CD4-positive, alpha-beta memory T cell (primary cell): ENCODE measurements at regions not wholly inside any gene's neighbourhood (a gene's known extent, or its start where the extent isn't known, plus 50 kb on each side); places are given as distances from the start of the nearest gene placed in this dataset.

Experiments used
- CTCF ChIA-PET: fragments of 350-600 bp; sonication (Branson Sonifier 250); formaldehyde crosslinking; loops from one replicate; lab custom pipeline; 2021; ENCODE audit warnings: inconsistent platforms; ENCODE audit not compliant: partially characterized antibody; lab: Charles Lee
- POLR2A ChIA-PET: fragments of 350-600 bp; sonication (Branson Sonifier 250); formaldehyde crosslinking; loops from one replicate; lab custom pipeline; 2021; ENCODE audit not compliant: partially characterized antibody; lab: Charles Lee
- DNase-seq, 5 donors: peaks; one replicate each; pipeline versions ENCODE4 v3.0.0 to v3.0.0-alpha.2; 2020 to 2022; ENCODE audit warnings: mixed read lengths in 1 of 5
- H3K27ac ChIP-seq: one replicate; pipeline ENCODE4 v1.7.0; 2013; ENCODE audit warnings: low read depth, low read length
- H3K27me3 ChIP-seq: 2 replicates; pipeline ENCODE4 v1.7.0; 2013; ENCODE audit warnings: mild to moderate bottlenecking, low read length, moderate library complexity; ENCODE audit not compliant: insufficient read depth
- H3K36me3 ChIP-seq: 2 replicates; pipeline ENCODE4 v1.7.0; 2013; ENCODE audit warnings: mild to moderate bottlenecking, low read length, moderate library complexity; ENCODE audit not compliant: insufficient read depth
- H3K4me1 ChIP-seq: 2 replicates; pipeline ENCODE4 v1.7.0; 2013; ENCODE audit warnings: mild to moderate bottlenecking, low read length, moderate library complexity; ENCODE audit not compliant: insufficient read depth
- H3K4me3 ChIP-seq, 2 donors: one replicate each; pipeline ENCODE4 v1.7.0; 2013; ENCODE audit warnings: low read length in 2 of 2, mild to moderate bottlenecking in 1 of 2
- H3K9me3 ChIP-seq, 2 donors: one replicate each; pipeline ENCODE4 v1.7.0; 2013; ENCODE audit warnings: low read length in 2 of 2, control low read depth in 1 of 2; ENCODE audit not compliant: control insufficient read depth in 1 of 2
- H3K27ac Mint-ChIP-seq, 7 donors: one replicate each; pipeline ENCODE4 v1.8.0; 2020 to 2021; ENCODE audit warnings: mixed read lengths in 7 of 7, mild to moderate bottlenecking in 6 of 7, inconsistent platforms in 3 of 7, moderate library complexity in 3 of 7
- H3K27me3 Mint-ChIP-seq, 2 donors: one replicate each; pipeline ENCODE4 v1.8.0; 2020 to 2021; ENCODE audit warnings: mixed read lengths in 2 of 2
- H3K36me3 Mint-ChIP-seq, 2 donors: one replicate each; pipeline ENCODE4 v1.8.0; 2020 to 2021; ENCODE audit warnings: mixed read lengths in 2 of 2, inconsistent platforms in 1 of 2, mild to moderate bottlenecking in 1 of 2
- H3K4me1 Mint-ChIP-seq, 4 donors: one replicate each; pipeline ENCODE4 v1.8.0; 2020 to 2021; ENCODE audit warnings: mixed read lengths in 4 of 4, mild to moderate bottlenecking in 1 of 4
- H3K4me3 Mint-ChIP-seq, 8 donors: one replicate each; pipeline ENCODE4 v1.8.0; 2020 to 2021; ENCODE audit warnings: mixed read lengths in 8 of 8, mild to moderate bottlenecking in 7 of 8, moderate library complexity in 6 of 8, inconsistent platforms in 3 of 8
- H3K9me3 Mint-ChIP-seq, 8 donors: one replicate each; pipeline ENCODE4 v1.8.0; 2020 to 2021; ENCODE audit warnings: mixed read lengths in 8 of 8, mild to moderate bottlenecking in 5 of 8, inconsistent platforms in 3 of 8, moderate library complexity in 1 of 8
- intact Hi-C: fragments of 100-400 bp; cut with micrococcal nuclease; formaldehyde crosslinking; loops from one replicate; pipeline ENCODE4 v1.15.1; 2023

DNA sequence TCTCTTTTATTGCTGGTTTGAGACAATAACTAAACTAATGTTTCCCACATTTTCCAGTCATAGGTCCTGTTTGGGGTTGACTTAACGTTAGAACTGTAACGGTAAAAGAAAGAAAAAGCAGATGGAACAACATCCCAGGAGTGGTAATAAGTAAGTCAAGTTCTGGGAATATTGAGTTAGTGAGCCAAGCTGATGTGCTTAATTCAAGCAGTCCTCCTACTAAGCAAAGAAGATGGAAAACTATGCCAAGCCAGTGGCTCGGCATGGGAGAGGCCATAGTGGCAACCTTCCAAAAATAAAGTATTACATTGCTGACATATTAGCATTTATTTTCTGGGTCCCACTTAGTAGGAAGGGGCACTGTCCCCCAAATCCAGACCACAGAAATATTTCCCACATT is 161.7 kb upstream of the CDH5 start:
- peaks cover 10 to 22% of the 10 kb centered on the region in 2 donors for H3K27me3 Mint-ChIP-seq
- no peak overlapping the region for H3K4me3 Mint-ChIP-seq
- Histone ChIP-seq H3K4me3 (no peak overlapping the region), H3K27me3 (no peaks in the 10 kb centered on the region), H3K4me1 (no peaks in the 10 kb centered on the region), H3K36me3 (no peaks in the 10 kb centered on the region), H3K9me3 (no peaks in the 10 kb centered on the region), H3K27ac (no peak overlapping the region)
- H3K27ac Mint-ChIP-seq, result no peak overlapping the region
- no peak for DNase-seq
- intact Hi-C loops, result no loop called here
- no peaks in the 10 kb centered on the region for H3K36me3 Mint-ChIP-seq
- ChIA-PET CTCF (no interaction called here), POLR2A (no interaction called here)
- H3K4me1 Mint-ChIP-seq, result no peaks in the 10 kb centered on the region
- no peaks in the 10 kb centered on the region for H3K9me3 Mint-ChIP-seq

DNA sequence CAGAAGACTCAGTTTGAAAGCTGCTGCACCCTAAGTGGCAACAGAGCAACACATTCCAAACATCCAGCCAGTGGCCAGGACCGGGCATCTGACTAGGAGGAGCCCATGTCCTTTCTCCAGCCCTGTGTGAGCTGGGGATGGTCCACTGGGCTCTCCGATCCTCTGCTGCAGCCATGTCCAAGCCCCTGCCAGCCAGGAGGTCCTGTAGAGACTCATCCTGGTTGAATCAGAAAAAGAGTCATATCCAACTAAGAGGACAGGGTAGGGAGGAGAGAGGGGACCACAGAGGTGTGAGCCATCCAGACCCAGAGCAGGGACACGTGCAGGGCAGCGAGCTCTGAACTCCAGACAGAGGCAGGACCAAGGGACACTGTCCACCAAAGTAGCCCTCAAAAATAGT is 163.0 kb upstream of the CDH5 start:
- H3K27ac ChIP-seq, result no peak overlapping the region
- H3K4me1 ChIP-seq, result no peaks in the 10 kb centered on the region
- H3K27me3 ChIP-seq, result no peaks in the 10 kb centered on the region
- intact Hi-C loops, result no loop called here
- no peak overlapping the region for H3K4me3 ChIP-seq
- Mint-ChIP-seq H3K27me3 (peaks cover 10 to 13% of the 10 kb centered on the region in 2 donors), H3K36me3 (no peaks in the 10 kb centered on the region), H3K27ac (no peak overlapping the region), H3K9me3 (no peaks in the 10 kb centered on the region), H3K4me1 (no peaks in the 10 kb centered on the region), H3K4me3 (no peak overlapping the region)
- DNase-seq, result no peak
- no peaks in the 10 kb centered on the region for H3K9me3 ChIP-seq
- CTCF ChIA-PET, result no interaction called here
- POLR2A ChIA-PET, result no interaction called here
- H3K36me3 ChIP-seq, result no peaks in the 10 kb centered on the region

DNA sequence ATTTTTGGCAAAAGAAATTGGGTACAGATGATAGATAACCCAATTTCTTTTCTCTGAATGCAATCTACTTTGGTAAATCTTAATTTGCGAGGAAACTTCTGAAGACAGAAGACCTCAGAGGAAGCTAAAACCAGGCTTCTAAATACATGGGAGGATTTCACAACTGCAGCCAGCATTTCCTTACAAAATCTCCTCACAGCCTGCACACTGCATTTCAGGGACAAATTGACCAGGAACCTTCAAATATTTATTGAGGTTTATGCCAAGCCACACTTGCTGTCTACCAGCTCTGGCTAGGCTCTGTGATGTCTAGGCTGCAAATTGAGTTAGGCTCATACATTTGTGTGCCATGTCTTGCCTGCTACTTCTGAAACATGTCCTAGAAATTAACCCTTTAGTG is 167.3 kb upstream of the CDH5 start:
- Mint-ChIP-seq H3K27ac (no peak overlapping the region), H3K4me3 (no peak overlapping the region)
- POLR2A ChIA-PET, result no interaction called here

DNA sequence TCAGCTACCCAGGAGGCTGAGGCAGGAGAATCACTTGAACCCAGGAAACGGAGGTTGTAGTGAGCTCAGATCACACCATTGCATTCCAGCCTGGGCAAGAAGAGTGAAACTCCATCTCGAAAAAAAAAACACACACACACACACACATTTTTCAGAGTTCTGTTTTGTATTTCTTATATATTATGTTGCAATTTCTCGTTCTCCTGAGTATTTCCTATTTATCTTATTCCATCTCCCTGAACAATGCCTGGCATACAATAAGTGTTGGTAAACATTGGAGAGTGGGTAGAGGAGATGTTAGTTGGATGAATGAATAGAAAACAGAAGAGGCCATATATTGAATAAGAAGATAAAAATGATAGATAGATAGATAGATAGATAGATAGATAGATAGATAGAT is 167.8 kb upstream of the CDH5 start:
- no peaks in the 10 kb centered on the region for H3K9me3 ChIP-seq
- H3K27me3 ChIP-seq, result no peaks in the 10 kb centered on the region
- no peak overlapping the region for H3K27ac ChIP-seq
- no peaks in the 10 kb centered on the region for H3K4me1 Mint-ChIP-seq
- H3K4me3 Mint-ChIP-seq, result no peak overlapping the region
- no peaks in the 10 kb centered on the region for H3K9me3 Mint-ChIP-seq
- no peaks in the 10 kb centered on the region for H3K4me1 ChIP-seq
- H3K27ac Mint-ChIP-seq, result no peak overlapping the region
- H3K36me3 ChIP-seq, result no peaks in the 10 kb centered on the region
- ChIA-PET POLR2A (no interaction called here), CTCF (no interaction called here)
- no peak for DNase-seq
- no peaks in the 10 kb centered on the region for H3K36me3 Mint-ChIP-seq
- intact Hi-C loops, result no loop called here
- peaks cover 5 to 8% of the 10 kb centered on the region in 2 donors for H3K27me3 Mint-ChIP-seq
- H3K4me3 ChIP-seq, result no peak overlapping the region

More for the DNA sequence above, 167.3 kb upstream of the CDH5 start:
- CTCF ChIA-PET, result interaction anchor here (0.5 kb wide), 1 partner anchor 113 kb away, joined by 4 read pairs; no protein-coding TSS in a partner anchor
- H3K27me3 ChIP-seq, result no peaks in the 10 kb centered on the region
- H3K4me1 ChIP-seq, result no peaks in the 10 kb centered on the region
- no peak overlapping the region for H3K4me3 ChIP-seq
- Mint-ChIP-seq H3K36me3 (no peaks in the 10 kb centered on the region), H3K9me3 (no peaks in the 10 kb centered on the region), H3K4me1 (no peaks in the 10 kb centered on the region), H3K27me3 (peaks cover 6% of the 10 kb centered on the region in 2 donors)
- intact Hi-C loops, result no loop called here
- H3K9me3 ChIP-seq, result no peaks in the 10 kb centered on the region
- H3K27ac ChIP-seq, result no peak overlapping the region
- no peaks in the 10 kb centered on the region for H3K36me3 ChIP-seq
- no peak for DNase-seq

DNA sequence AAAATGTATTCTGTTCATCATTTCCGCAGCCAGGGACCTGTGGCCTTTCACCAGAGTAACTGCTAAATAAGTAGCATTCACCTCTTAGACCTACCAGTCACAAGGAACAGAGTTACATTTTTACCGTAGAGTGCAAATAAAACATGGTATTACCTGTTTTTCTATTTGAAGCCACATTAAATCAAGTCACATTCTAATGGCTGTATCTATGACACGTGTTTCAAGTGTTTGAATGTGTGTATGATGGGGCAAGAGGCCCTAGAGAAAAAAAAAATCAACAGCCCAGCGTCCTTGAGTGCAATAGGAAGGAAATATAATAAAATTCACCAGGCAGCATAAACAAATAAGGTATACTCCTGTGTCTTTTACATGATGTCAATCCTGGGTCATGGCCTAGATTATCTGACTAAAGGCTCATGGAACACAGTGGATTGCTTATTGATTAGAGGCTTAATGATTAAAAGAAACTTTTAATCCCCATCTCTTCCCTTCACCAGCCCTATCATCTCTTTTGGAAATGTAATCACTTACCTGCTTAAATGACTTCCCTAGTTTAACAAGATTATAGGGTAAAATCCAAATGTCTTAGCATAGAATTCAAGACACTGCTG is 168.7 kb upstream of the CDH5 start:
- Histone ChIP-seq H3K27me3 (no peaks in the 10 kb centered on the region), H3K27ac (no peak overlapping the region), H3K36me3 (no peaks in the 10 kb centered on the region), H3K9me3 (no peaks in the 10 kb centered on the region), H3K4me3 (no peak overlapping the region), H3K4me1 (no peaks in the 10 kb centered on the region)
- peaks cover 7 to 8% of the 10 kb centered on the region in 2 donors for H3K27me3 Mint-ChIP-seq
- H3K9me3 Mint-ChIP-seq, result no peaks in the 10 kb centered on the region
- no peak for DNase-seq
- H3K4me3 Mint-ChIP-seq, result no peak overlapping the region
- H3K27ac Mint-ChIP-seq, result no peak overlapping the region
- H3K36me3 Mint-ChIP-seq, result no peaks in the 10 kb centered on the region
- intact Hi-C loops, result no loop called here
- no peaks in the 10 kb centered on the region for H3K4me1 Mint-ChIP-seq
- CTCF ChIA-PET, result no interaction called here
- POLR2A ChIA-PET, result no interaction called here

DNA sequence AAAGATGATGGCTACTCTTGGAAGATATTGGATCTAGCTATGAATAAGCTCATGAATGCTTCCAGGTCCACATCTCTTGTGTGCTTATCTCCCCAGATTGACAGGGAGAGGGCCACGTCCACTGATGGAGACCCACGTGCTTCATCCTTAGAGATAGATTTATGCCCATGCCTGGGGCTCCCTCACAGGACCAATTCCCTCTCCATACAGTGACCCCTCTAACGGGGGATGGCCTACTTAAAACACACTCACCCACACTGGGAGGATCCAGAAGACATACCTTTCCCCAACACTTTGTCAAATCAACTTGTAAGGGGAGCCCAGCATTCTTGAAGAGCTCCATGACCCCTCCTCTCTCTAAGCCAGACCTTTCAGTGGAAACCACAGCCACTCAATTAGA is 169.7 kb upstream of the CDH5 start:
- H3K27me3 ChIP-seq, result no peaks in the 10 kb centered on the region
- POLR2A ChIA-PET, result no interaction called here
- Mint-ChIP-seq H3K9me3 (no peaks in the 10 kb centered on the region), H3K36me3 (no peaks in the 10 kb centered on the region), H3K27ac (no peak overlapping the region), H3K27me3 (peaks cover 7 to 11% of the 10 kb centered on the region in 2 donors), H3K4me3 (no peak overlapping the region), H3K4me1 (no peaks in the 10 kb centered on the region)
- DNase-seq, result no peak
- intact Hi-C loops, result no loop called here
- no peaks in the 10 kb centered on the region for H3K36me3 ChIP-seq
- no peaks in the 10 kb centered on the region for H3K4me1 ChIP-seq
- no peak overlapping the region for H3K4me3 ChIP-seq
- CTCF ChIA-PET, result no interaction called here
- H3K9me3 ChIP-seq, result no peaks in the 10 kb centered on the region
- no peak overlapping the region for H3K27ac ChIP-seq

DNA sequence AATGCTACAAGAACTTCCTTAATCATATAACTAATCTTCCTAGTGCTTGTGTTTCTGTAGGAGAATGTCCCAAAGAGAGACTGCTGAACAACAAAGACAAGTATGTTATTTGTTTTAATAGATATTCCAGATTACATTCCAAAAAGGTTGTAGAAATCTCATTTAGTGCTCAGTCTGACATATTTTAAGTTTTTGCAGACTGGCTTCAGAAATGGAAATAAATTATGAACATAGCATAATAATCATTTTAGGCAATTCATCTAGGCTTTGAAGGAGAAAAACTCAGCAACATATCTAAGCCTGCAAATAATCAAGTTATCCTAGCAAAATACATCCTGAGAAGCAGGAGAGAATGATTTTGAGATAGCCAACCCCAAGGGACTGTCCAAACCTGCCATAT is 171.6 kb upstream of the CDH5 start:
- intact Hi-C loops, result no loop called here
- Mint-ChIP-seq H3K4me1 (no peaks in the 10 kb centered on the region), H3K27ac (no peak overlapping the region), H3K4me3 (no peak overlapping the region), H3K27me3 (peaks cover 11 to 16% of the 10 kb centered on the region in 2 donors), H3K36me3 (no peaks in the 10 kb centered on the region), H3K9me3 (peaks cover 0 to 2% (median 0%) of the 10 kb centered on the region in 8 donors)
- POLR2A ChIA-PET, result no interaction called here
- peaks cover 7% of the 10 kb centered on the region for H3K27me3 ChIP-seq
- H3K4me1 ChIP-seq, result no peaks in the 10 kb centered on the region
- no peak for DNase-seq
- H3K4me3 ChIP-seq, result no peak overlapping the region
- CTCF ChIA-PET, result no interaction called here
- H3K36me3 ChIP-seq, result no peaks in the 10 kb centered on the region
- H3K9me3 ChIP-seq, result no peaks in the 10 kb centered on the region
- no peak overlapping the region for H3K27ac ChIP-seq
